Adrenal gland (tissue), 5 donors: ENCODE measurements at regions not wholly inside any gene's neighbourhood (a gene's known extent, or its start where the extent isn't known, plus 50 kb on each side); places are given as distances from the start of the nearest gene placed in this dataset.
"Not testable (repeated sequence)": the region's sequence is repeated elsewhere in the genome, so short reads cannot be mapped to it uniquely, and the experiment has no call there.

Experiments used
- CTCF ChIP-seq, 6 experiments: fragments of 450-650 bp in 4 of 6; fragments of 200-600 bp in 2 of 6; sonication (generic) in 1 of 6; IDR thresholded peaks; 1 replicate in 5 of 6; 2 replicates in 1 of 6; pipeline versions ENCODE4 v1.5.1 to v1.8.0; 2016 to 2021; ENCODE audit warnings: antibody characterized with exemption in 6 of 6, mild to moderate bottlenecking in 2 of 6, moderate library complexity in 1 of 6
- POLR2A ChIP-seq, 2 donors: fragments of 450-650 bp; IDR thresholded peaks; one replicate each; pipeline ENCODE4 v1.6.1; 2017; ENCODE audit warnings: antibody characterized with exemption in 2 of 2, mild to moderate bottlenecking in 2 of 2, moderate library complexity in 1 of 2
- donor health status: DM: no; HTN: no; CAD: no.

GRCh38 chr9:42420324-42420723, 236.9 kb downstream of the SPATA31A6 start:
- not testable (repeated sequence) for TF ChIP-seq CTCF, POLR2A (IDR thresholded peaks at IDR 0.05)
